ENCODE measurements at regions not wholly inside any gene's neighbourhood (a gene's known extent, or its start where the extent isn't known, plus 50 kb on each side); places are given as distances from the start of the nearest gene placed in this dataset.

DNA sequence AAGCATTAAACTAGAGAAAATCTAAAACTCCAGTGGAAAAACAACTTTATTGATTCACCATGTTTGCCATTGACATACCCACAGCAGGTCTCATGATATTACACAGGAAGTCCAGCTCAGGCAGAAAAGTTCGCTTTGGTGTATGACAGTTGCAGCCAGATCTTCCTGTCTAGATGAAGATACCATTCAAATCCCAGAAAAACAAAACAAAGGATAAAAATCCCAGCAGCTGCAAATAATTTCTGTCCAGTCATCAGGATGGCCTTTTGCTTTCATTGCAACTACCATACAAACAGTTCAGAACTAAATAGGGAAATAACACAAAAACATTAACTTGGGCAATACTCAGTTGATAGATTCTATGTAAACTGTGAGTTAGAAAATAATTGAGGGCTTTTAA, 136.0 kb upstream of the NREP start:
- TF ChIP-seq POLR2AphosphoS5 (IDR thresholded peaks at IDR 0.05; ENCODE audit: low read depth) = no peak
- TF ChIP-seq CTCF (IDR thresholded peaks at IDR 0.05; ENCODE audit: insufficient read depth, low read length) = no peak
